OCI-LY7 (cell line): ENCODE measurements at regions not wholly inside any gene's neighbourhood (a gene's known extent, or its start where the extent isn't known, plus 50 kb on each side); places are given as distances from the start of the nearest gene placed in this dataset.

ENCODE experiments used
- EZH2phosphoT487 ChIP-seq: fragments of 200-600 bp; sonication (generic); IDR thresholded peaks from 2 replicates; pipeline ENCODE4 v1.6.1; 2018; ENCODE audit warnings: low read depth, borderline replicate concordance, mild to moderate bottlenecking, mixed run types, antibody characterized with exemption, low read length, moderate library complexity, mixed read lengths
- TF ChIP-seq, protein P1 (sequence below): fragments of 200-600 bp; sonication (generic); conservative IDR thresholded peaks from 2 replicates; pipeline ENCODE4 v1.5.1; 2014; ENCODE audit warnings: mild to moderate bottlenecking, antibody characterized with exemption, low read length, moderate library complexity, mixed read lengths

DNA sequence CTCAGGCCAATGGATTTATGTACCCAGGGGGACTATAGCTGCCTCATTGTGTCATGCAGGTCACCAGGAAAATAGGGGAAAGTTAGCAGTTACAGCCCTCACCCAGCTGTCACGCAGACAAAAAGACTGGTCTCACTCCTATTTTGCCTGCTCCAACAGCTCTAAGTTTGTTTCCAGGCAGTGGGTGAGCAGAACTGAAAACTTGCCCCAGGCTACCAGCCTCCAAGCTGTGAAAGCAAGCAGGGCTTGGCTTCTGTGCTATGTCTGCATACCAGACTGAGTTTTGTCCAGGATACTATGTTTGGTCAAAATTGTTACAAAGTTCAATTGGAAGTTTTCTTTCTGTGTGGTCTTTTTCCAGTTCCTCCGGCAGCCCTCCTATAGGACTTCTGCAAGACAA is 628.4 kb downstream of the FAM133A start:
- TF ChIP-seq, protein P1, sequence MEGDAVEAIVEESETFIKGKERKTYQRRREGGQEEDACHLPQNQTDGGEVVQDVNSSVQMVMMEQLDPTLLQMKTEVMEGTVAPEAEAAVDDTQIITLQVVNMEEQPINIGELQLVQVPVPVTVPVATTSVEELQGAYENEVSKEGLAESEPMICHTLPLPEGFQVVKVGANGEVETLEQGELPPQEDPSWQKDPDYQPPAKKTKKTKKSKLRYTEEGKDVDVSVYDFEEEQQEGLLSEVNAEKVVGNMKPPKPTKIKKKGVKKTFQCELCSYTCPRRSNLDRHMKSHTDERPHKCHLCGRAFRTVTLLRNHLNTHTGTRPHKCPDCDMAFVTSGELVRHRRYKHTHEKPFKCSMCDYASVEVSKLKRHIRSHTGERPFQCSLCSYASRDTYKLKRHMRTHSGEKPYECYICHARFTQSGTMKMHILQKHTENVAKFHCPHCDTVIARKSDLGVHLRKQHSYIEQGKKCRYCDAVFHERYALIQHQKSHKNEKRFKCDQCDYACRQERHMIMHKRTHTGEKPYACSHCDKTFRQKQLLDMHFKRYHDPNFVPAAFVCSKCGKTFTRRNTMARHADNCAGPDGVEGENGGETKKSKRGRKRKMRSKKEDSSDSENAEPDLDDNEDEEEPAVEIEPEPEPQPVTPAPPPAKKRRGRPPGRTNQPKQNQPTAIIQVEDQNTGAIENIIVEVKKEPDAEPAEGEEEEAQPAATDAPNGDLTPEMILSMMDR: no peak
- TF ChIP-seq EZH2phosphoT487: no peak
